GM12878 (cell line): ENCODE measurements at regions not wholly inside any gene's neighbourhood (a gene's known extent, or its start where the extent isn't known, plus 50 kb on each side); places are given as distances from the start of the nearest gene placed in this dataset.

Source experiments
- EZH2 ChIP-seq: IDR thresholded peaks from 2 replicates; pipeline ENCODE4 v1.6.1; 2012; ENCODE audit warnings: low read depth, mild to moderate bottlenecking, control low read depth, inconsistent platforms, low read length, borderline replicate concordance; ENCODE audit not compliant: control insufficient read depth
- FOXK2 ChIP-seq: fragments of 450-650 bp; IDR thresholded peaks from 2 replicates; pipeline ENCODE4 v1.6.1; 2017; ENCODE audit warnings: mild to moderate bottlenecking, moderate library complexity
- KDM1A ChIP-seq: fragments of 200-600 bp; sonication (generic); IDR thresholded peaks from 2 replicates; pipeline ENCODE4 v1.6.1; 2016; ENCODE audit warnings: borderline replicate concordance
- NR2C2 ChIP-seq: IDR thresholded peaks from 2 replicates; pipeline ENCODE4 v1.6.1; 2011; ENCODE audit warnings: borderline replicate concordance, low read depth; ENCODE audit not compliant: control insufficient read depth, insufficient read length
- POLR2A ChIP-seq: IDR thresholded peaks from 2 replicates; pipeline ENCODE4 v1.6.1; 2011; ENCODE audit warnings: low read depth, mild to moderate bottlenecking, low read length
- POLR2AphosphoS5 ChIP-seq: IDR thresholded peaks from 2 replicates; pipeline ENCODE4 v1.6.1; 2011; ENCODE audit warnings: mild to moderate bottlenecking, low read length, inconsistent platforms
- SIN3A ChIP-seq: IDR thresholded peaks from 2 replicates; pipeline ENCODE4 v1.6.1; 2012; ENCODE audit warnings: low read depth, low read length, improper control_type of control experiment
- YY1 ChIP-seq: IDR thresholded peaks from 2 replicates; pipeline ENCODE4 v1.6.1; 2011; ENCODE audit warnings: low read depth, mild to moderate bottlenecking, low read length
- ZNF274 ChIP-seq: IDR thresholded peaks from one replicate; pipeline ENCODE4 v1.8.0; 2011; ENCODE audit not compliant: insufficient read length, insufficient read depth
- ZNF384 ChIP-seq: IDR thresholded peaks from 2 replicates; pipeline ENCODE4 v1.6.1; 2012; ENCODE audit warnings: low read depth, mild to moderate bottlenecking, low read length, improper control_type of control experiment, borderline replicate concordance
- TF ChIP-seq, protein P1 (sequence below), 3 experiments: IDR thresholded peaks in 2 of 3; conservative IDR thresholded peaks in 1 of 3; 2 replicates each; pipeline ENCODE4 v1.5.1; 2011; ENCODE audit warnings: low read depth in 3 of 3, low read length in 3 of 3, mild to moderate bottlenecking in 3 of 3, control low read depth in 2 of 3, moderate library complexity in 2 of 3, inconsistent platforms in 1 of 3, mixed read lengths in 1 of 3; ENCODE audit not compliant: control insufficient read depth in 2 of 3, insufficient read depth in 1 of 3; ENCODE audit errors: extremely low read depth in 1 of 3
- TF ChIP-seq, protein P2 (sequence below): IDR thresholded peaks from 2 replicates; pipeline ENCODE4 v1.6.1; 2011; ENCODE audit warnings: mild to moderate bottlenecking, low read depth, low read length, moderate library complexity; ENCODE audit not compliant: insufficient replicate concordance
- TF ChIP-seq, protein P3 (sequence below): IDR thresholded peaks from 2 replicates; pipeline ENCODE4 v1.6.1; 2011; ENCODE audit warnings: borderline replicate concordance, low read depth, mild to moderate bottlenecking, moderate library complexity, low read length; ENCODE audit not compliant: insufficient read depth, poor library complexity, severe bottlenecking
- TF ChIP-seq, protein P4 (sequence below): IDR thresholded peaks from 2 replicates; pipeline ENCODE4 v1.6.1; 2011; ENCODE audit warnings: low read depth, mild to moderate bottlenecking, low read length, moderate library complexity, borderline replicate concordance; ENCODE audit errors: extremely low read depth

DNA sequence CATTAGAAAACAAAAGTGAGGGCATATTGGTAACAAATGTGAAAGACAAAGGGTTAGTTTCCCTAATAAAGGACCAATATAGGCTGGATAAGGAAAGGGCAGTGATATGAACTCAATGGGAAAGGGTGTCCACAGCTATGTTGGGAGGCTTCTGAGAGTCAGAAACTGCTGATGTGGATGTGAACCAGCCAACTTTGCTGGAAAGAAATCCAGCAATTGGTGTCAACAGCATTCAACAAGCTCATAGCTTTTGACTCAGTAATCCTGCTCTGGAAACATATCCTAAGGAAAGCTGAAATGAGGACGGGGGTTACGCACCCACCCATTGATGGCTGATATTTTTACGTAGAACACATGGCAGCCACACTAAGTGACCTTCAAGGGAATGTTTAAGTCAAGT lies 63.7 kb downstream of the ARL4C start:
- no peak for TF ChIP-seq POLR2A
- no peak for TF ChIP-seq POLR2AphosphoS5
- TF ChIP-seq, protein P1, sequence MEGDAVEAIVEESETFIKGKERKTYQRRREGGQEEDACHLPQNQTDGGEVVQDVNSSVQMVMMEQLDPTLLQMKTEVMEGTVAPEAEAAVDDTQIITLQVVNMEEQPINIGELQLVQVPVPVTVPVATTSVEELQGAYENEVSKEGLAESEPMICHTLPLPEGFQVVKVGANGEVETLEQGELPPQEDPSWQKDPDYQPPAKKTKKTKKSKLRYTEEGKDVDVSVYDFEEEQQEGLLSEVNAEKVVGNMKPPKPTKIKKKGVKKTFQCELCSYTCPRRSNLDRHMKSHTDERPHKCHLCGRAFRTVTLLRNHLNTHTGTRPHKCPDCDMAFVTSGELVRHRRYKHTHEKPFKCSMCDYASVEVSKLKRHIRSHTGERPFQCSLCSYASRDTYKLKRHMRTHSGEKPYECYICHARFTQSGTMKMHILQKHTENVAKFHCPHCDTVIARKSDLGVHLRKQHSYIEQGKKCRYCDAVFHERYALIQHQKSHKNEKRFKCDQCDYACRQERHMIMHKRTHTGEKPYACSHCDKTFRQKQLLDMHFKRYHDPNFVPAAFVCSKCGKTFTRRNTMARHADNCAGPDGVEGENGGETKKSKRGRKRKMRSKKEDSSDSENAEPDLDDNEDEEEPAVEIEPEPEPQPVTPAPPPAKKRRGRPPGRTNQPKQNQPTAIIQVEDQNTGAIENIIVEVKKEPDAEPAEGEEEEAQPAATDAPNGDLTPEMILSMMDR (IDR thresholded peaks at IDR 0.05 in 2 of 3, conservative IDR thresholded peaks at IDR 0.05 in 1 of 3; ENCODE audit: control insufficient read depth in 2 of 3, extremely low read depth in 1 of 3, insufficient read depth in 1 of 3, low read depth in 3 of 3, low read length in 3 of 3): no peak
- TF ChIP-seq, protein P2, sequence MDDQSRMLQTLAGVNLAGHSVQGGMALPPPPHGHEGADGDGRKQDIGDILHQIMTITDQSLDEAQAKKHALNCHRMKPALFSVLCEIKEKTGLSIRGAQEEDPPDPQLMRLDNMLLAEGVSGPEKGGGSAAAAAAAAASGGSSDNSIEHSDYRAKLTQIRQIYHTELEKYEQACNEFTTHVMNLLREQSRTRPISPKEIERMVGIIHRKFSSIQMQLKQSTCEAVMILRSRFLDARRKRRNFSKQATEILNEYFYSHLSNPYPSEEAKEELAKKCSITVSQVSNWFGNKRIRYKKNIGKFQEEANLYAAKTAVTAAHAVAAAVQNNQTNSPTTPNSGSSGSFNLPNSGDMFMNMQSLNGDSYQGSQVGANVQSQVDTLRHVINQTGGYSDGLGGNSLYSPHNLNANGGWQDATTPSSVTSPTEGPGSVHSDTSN: no peak
- TF ChIP-seq FOXK2: no peak
- TF ChIP-seq KDM1A: no peak
- TF ChIP-seq YY1: no peak
- no peak for TF ChIP-seq SIN3A
- TF ChIP-seq, protein P3, sequence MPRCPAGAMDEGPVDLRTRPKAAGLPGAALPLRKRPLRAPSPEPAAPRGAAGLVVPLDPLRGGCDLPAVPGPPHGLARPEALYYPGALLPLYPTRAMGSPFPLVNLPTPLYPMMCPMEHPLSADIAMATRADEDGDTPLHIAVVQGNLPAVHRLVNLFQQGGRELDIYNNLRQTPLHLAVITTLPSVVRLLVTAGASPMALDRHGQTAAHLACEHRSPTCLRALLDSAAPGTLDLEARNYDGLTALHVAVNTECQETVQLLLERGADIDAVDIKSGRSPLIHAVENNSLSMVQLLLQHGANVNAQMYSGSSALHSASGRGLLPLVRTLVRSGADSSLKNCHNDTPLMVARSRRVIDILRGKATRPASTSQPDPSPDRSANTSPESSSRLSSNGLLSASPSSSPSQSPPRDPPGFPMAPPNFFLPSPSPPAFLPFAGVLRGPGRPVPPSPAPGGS: no peak
- TF ChIP-seq EZH2: no peak
- TF ChIP-seq ZNF384: no peak
- TF ChIP-seq NR2C2: no peak
- TF ChIP-seq, protein P4, sequence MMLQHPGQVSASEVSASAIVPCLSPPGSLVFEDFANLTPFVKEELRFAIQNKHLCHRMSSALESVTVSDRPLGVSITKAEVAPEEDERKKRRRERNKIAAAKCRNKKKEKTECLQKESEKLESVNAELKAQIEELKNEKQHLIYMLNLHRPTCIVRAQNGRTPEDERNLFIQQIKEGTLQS: no peak
- TF ChIP-seq ZNF274: no peak
